ENCODE measurements at regions not wholly inside any gene's neighbourhood (a gene's known extent, or its start where the extent isn't known, plus 50 kb on each side); places are given as distances from the start of the nearest gene placed in this dataset.
A peak's percentile ranks its signal among the peaks of the same experiment; 100 is the strongest.

- DNase-seq (ENCODE audit: low read depth) = no peak
Observed at GRCh38 chr3:72232331-72232730, 447.4 kb upstream of the PROK2 start.

DNA sequence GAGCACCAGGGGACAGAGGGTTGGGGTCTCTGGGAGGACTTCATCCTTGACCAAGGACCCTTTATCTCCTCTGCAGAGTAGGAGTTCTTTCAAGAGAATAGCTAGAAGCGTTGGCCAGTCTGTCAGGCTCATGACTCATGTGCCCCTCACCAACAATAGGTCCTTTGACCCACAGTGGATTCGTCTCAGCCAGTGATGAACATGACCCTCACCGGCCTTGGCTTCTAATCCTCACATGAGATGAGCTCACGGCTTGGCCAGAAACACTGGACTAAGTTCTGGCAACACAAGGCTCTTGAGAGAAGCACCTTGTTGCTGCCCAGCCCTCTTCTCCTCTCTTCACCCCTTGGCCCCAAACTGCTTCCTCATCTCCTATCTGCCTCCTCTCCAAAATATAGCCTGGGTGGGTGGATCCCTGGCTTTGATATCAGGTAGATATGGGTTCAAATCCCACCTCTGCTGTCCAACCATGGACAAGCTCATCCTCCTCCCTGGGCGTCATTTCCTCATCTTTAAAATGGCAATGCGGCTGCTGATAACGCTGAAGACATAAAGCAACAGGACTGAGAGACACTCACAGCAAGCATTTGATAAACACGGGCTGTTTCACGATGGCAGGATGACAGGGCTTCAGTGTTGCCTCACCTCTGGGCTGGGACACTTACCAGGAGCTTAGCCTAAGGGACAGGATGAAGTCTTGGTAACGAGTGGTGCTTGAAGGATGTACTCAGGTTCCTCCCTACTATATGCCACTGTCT, 446.7 kb upstream of the PROK2 start:
- DNase-seq (ENCODE audit: low read depth) = no peak

DNA sequence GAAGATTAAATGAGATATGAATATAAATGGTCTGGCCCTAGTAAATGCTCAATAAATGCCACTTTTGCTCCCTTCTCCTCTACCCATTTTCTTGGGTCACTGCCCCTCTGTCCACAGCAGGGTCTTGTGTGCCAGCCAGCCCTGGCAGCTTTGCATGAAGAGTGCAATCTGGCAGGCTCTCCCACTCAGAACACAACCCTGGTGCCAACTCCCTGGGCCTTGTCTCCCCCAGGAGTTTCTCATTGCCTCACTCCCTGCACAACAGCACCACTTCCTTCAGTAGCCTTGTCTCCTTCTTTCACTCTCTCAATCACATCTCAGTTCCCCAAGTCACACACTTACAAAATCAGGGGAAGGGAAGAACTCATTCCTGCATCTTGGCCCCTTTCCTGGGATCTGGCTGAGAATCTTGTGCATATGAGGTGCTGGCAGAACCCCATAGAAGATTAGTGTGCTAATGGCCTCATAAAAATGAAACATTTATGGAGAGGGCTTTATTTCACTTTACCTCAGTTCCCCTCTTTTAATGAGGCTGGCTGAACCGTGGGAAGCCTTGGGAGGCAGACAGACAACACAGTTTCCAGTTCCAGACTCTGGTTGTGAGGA, 445.9 kb upstream of the PROK2 start:
- DNase-seq (ENCODE audit: low read depth) = peak; percentile 76

- no peak for DNase-seq (ENCODE audit: low read depth)
Observed at GRCh38 chr3:72229952-72230351, 445.0 kb upstream of the PROK2 start.

GRCh38 chr3:72227486-72228070, 442.6 kb upstream of the PROK2 start:
- no peak for DNase-seq (ENCODE audit: low read depth)

- no peak for DNase-seq (ENCODE audit: low read depth)
Observed at GRCh38 chr3:72224804-72225509, 440.0 kb upstream of the PROK2 start.

DNA sequence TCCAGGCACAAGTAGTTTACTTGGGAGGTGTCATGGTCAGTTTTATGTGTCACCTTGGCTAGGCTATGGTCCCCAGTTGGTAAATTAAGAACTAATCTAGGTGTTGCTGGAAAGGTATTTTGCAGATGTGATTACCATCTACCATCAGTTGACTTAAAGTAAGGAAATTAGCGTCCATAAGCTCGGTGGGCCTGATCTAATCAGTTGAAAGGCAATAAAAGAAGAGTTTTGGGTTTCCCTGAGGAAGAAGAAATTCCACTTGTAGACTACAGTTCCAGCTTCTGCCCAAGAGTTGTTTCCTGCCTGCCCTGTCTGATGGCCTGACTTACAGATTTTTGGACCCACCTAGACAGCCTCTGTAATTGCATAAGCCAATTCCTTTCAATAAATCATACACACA, 438.7 kb upstream of the PROK2 start:
- no peak for DNase-seq (ENCODE audit: low read depth)

DNA sequence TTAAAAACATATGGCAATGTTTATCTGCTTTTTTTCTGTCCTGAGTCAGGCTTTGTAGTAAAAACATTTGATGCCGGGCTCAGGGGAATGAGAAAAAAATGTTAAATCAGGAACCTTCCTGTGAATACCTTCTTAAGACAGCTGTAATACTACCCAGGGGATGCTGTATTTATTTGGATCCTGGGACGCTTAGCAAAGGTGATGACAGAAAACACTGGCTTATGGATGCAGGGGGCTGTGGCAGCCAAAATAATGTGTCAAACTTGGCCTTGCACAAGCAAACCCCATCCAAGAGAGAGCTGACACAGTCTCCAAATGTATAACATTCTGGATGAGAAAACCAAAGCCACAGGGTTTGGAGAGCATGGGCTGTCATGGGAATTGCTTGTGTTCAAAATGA, 438.2 kb upstream of the PROK2 start:
- no peak for DNase-seq (ENCODE audit: low read depth)

DNA sequence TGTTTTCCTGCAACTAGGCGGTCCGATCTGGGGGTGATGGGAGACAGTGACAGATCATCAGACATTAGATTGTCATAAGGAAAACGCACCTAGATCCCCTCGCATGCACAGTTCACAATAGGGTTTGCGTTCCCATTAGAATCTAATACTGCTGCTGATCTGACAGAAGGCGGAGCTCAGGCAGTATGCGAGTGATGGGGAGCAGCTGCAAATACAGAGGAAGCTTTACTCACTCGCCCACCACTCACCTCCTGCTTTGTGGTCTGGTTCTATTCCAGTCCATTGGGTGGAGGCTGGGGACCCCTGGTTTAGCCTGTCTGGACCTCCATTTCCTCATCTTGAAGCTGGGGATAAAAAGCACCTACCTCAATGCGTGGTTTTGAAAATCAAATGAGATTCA, 437.5 kb upstream of the PROK2 start:
- no peak for DNase-seq (ENCODE audit: low read depth)

DNA sequence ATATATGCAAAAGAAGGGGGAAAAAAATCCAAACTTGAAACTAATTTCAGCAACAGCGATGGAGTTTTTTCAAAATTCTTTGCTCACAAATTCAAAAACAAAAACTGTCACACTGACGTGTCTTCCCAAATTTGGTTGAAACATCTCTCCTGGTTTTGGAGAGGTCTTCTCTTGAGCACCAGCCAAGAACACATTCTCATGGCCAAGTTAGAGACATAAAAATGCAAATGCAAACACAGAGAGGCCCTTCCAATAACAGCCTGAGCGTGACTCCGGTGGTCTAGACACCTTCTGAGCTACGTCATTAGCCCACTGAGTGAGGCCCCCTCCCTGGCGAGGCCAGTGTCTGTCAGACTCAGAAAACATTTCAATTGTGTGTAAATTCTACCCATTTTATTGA, 436.0 kb upstream of the PROK2 start:
- no peak for DNase-seq (ENCODE audit: low read depth)

- no peak for DNase-seq (ENCODE audit: low read depth)
Observed at GRCh38 chr3:72219752-72220151, 434.8 kb upstream of the PROK2 start.

GRCh38 chr3:72217570-72217969, 432.6 kb upstream of the PROK2 start:
- DNase-seq (ENCODE audit: low read depth) = no peak

DNA sequence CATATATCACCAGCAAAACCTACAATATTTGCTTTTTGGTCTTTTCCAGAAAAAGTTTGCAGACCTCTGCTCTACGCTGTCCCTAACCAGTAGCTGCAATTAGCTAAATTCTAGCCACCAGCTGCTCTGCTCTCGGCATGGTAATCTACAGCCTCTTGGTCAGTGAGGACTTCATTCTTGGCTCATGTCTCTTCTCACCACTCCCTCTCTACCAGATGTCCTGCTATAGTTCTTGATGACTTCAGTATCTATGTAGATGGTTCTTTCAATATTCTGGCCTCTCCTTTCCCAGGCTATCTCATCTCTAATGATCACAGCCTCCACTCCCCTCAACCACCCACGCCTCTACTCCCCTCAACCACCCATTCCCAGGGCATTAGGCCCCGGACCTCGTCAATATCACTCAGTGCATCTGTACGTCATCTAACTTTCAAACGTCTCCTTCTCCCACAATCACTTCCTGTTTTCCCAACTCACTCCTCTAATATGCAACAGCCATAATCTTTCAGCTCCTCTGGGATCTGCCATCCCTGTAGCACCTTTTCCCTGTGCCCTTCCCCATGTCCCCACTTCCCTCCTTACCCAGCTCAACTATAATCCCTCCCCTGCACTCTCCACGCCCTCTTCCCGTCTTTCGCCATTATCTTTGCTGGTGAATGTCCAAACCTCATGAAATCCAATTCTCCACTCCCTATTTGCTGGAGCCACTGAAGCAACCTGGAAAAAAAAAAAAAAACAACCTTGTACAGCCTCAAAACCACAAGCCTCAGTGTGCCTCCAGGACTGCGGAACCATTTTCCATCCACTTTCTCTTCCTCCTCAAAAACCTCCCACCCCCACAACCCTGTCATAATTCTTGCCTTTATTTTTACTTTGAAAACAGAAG, 429.4 kb upstream of the PROK2 start:
- no peak for DNase-seq (ENCODE audit: low read depth)

GRCh38 chr3:72213296-72214065, 428.5 kb upstream of the PROK2 start:
- no peak for DNase-seq (ENCODE audit: low read depth)

DNA sequence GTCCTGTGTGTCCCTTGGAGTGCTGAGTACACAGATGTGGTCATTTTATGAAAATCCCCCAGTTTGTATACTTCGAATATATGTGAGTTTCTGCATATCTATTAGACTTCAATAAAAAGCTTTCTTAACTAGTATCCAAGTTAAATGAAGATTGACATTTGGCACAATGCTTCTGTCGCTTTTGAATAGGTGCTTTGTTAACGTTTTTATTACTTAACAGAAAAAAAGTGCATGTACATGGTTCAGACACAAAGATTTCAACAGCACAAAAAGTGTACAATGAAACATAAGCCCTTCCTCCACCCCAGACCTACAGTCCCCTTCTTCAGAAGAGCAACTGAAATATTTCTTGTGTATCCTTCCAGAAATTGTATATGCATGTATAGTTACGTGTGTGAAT, 427.4 kb upstream of the PROK2 start:
- no peak for DNase-seq (ENCODE audit: low read depth)

GRCh38 chr3:72210261-72210660, 425.3 kb upstream of the PROK2 start:
- no peak for DNase-seq (ENCODE audit: low read depth)

GRCh38 chr3:72205297-72205826, 420.4 kb upstream of the PROK2 start:
- no peak for DNase-seq (ENCODE audit: low read depth)

GRCh38 chr3:72204452-72204851, 419.5 kb upstream of the PROK2 start:
- no peak for DNase-seq (ENCODE audit: low read depth)

DNA sequence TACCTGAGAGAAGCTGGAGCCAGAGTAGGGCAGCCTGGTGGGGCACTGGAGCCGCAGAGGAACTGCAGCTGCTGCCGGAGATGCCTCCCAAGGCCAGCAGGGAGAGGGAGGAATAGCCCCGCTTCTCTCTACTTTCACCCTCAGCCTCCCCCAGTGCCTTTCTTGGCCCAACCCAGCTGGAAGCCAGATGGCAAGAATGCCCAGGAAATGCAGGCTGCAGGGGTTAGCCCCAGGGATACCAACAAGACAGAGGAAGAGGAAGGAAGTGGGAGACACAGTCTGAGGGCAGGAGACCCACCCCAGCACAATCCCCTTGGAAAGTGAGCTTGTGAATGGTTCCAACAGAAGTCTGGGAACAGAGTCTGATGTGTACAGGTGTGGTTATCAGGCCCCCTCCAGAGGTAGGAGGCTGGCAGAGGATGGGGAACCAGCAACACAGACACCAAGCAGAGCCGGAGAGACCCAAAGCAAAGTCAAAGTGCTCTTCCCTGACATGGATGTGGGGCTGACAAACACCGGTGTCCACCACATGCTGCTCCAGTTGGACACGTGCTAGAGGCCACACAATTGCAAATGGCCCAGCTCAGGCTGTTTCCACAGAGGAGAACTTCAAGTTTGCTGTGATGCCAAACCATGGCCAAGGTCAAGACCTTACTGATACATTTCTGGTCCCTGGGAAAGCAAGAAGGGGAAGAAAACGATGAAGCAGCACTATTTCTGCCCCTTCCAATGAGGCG, 418.8 kb upstream of the PROK2 start:
- DNase-seq (ENCODE audit: low read depth) = no peak

GRCh38 chr3:72203105-72203504, 418.2 kb upstream of the PROK2 start:
- no peak for DNase-seq (ENCODE audit: low read depth)

Measured in GM04504 (cell line).